ENCODE measurements at regions not wholly inside any gene's neighbourhood (a gene's known extent, or its start where the extent isn't known, plus 50 kb on each side); places are given as distances from the start of the nearest gene placed in this dataset.
"Not testable (repeated sequence)": the region's sequence is repeated elsewhere in the genome, so short reads cannot be mapped to it uniquely, and the experiment has no call there.

DNA sequence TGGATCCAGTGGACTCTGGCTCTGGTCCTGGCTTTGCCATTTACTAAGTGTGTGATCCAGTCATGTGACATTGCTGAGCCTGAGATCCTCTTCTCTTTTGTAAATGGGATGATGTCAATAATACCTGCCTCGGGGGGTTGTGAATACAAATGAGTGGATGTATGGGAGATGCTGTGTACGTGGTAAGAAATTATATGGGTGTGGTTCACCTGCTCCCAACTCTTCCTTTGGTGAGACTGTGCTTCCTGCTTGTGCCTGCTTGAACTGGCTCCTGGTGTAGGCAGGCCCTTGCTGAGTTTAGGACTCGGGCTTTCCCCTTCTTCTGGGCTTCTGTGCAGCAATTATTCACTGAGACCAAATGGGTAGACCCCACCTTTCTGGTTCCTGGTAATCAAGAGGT is 189.5 kb upstream of the FRMD6 start:
- intact Hi-C loops (cut with micrococcal nuclease), result no loop called here
- ATAC-seq (no peak), DNase-seq (no peak)

DNA sequence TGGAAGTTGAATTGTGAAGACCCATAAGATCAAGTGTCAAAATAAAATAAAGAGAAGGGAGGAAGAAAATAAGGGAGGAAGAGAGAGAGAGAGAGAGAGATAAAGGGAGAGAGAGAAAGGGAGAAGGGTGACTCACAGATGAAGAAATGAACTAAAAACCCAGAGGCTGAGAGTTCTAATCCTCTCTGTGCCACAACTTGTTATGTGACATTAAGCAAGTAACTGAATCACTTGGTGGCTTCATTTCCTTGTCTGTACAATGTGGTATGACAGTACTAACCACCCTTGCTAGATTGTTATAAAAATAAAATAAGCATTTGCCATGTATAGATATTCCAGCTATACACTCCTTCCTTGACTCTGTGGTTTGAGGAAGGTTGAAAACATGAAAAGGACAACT is 189.0 kb upstream of the FRMD6 start:
- ATAC-seq (no peak), DNase-seq (no peak)
- intact Hi-C loops (cut with micrococcal nuclease), result no loop called here

DNA sequence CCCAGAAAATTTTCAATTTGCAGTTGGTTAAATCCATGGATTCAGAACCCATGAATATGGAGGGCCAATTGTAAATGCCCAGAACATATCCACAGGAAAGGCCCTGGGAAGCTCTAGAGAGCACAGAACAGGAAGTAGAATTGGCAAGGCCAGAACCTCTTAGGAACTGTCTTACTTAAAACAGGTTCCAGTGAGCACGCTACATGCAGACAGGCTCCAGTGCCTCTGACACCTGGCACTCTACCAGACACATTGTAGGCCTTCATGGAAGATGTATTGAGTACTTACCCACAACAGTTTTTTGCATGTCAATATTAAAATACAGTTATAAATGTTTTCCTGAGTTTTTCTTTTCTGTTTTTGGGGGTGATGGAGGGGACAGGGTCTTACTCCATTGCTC is 188.2 kb upstream of the FRMD6 start:
- intact Hi-C loops (cut with micrococcal nuclease), result no loop called here
- ATAC-seq (no peak), DNase-seq (no peak)

DNA sequence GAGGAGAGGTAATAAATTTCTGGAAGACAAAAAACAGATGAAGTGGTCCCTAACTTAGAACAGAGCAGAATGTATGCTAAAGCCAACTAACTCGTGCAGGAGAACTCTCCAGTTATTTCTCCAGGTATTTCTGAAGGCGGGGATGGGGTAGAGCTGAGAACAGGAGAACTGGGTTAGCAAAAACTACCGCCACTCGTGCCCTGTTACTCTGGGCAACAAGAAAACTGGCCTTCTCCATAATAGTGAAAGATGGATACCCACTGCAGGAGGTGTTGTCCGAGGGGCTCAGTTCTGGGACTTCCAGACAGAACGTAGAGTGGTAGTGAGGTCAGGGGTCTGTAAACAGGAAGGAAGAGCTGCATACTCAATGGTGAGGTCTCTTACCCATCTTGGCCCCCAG is 187.3 kb upstream of the FRMD6 start:
- ATAC-seq (no peak), DNase-seq (no peak)
- intact Hi-C loops (cut with micrococcal nuclease), result no loop called here

DNA sequence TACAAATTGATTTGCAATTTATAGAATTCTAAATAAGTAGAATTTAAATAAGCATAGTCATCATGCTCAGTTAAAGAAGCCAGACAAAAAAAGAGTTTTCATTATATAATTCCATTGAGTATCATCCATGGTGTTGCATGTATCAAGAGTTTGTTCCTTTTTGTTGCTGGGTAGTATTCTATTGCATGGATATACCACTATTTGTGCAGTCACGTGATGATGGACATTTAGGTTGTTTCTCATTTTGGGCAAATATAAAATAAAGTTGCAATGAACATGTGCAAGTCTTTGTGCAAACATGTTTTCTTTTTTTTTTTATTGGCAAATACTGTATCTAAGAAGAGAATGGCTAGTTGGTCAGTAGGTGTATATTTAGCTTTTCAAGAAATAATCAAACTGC is 186.2 kb upstream of the FRMD6 start:
- intact Hi-C loops (cut with micrococcal nuclease), result no loop called here
- ATAC-seq, result no peak
- no peak for DNase-seq

DNA sequence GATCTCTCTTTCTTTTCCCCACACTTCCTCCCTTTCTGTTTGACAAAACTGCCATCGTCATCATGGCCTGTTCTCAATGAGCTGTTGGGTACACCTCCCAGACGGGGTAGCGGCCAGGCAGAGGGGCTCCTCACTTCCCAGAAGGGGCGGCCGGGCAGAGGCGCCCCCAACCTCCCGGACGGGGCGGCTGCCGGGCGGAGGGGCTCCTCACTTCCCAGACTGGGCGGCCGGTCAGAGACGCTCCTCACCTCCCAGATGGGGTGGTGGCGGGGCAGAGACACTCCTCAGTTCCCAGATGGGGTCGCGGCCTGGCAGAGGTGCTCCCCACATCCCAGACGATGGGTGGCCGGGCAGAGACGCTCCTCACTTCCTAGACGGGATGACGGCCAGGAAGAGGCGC is 184.3 kb upstream of the FRMD6 start:
- ATAC-seq; DNase-seq; intact Hi-C loops (cut with micrococcal nuclease): not testable (repeated sequence)

DNA sequence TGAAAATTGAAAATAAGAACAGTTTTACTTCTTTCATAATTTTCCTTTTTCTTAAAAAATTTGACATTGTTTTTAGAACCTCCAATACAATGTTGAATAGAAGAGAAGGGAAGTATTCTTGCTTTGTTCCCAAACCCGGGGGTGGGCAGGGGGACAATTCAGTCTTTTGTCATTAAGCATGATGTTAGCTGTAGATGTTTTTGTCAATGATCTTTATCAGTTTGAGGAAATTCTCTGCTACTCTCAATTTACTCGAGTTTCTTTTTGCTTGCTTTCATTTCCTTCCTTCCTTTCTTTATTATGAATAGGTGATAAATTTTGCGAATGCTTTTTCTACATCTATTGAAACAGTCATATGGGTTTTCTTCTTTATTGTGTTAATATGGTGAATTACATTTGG is 183.2 kb upstream of the FRMD6 start:
- intact Hi-C loops (cut with micrococcal nuclease), result no loop called here
- no peak for DNase-seq
- no peak for ATAC-seq

DNA sequence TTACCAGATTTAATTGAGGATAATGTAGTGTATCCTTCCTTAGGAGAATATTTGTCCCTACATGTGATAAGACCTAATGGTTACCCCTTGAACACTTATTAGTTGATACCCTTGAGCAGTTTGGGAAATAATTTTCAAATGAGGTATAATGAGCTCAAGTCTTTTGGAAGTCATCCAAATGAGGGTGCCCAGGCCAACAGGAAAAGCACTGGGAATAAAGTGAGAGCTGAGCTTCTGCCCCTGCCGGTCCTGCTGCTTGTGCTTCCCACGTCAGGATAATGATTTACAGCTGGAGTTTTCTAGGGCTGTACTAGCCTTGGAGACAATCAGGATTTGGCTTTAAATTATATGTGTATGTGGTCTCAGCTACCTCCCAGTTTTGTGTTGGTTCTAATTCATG is 178.8 kb upstream of the FRMD6 start:
- ATAC-seq (peak; percentile 24), DNase-seq (no peak)
- intact Hi-C loops (cut with micrococcal nuclease), result no loop called here

DNA sequence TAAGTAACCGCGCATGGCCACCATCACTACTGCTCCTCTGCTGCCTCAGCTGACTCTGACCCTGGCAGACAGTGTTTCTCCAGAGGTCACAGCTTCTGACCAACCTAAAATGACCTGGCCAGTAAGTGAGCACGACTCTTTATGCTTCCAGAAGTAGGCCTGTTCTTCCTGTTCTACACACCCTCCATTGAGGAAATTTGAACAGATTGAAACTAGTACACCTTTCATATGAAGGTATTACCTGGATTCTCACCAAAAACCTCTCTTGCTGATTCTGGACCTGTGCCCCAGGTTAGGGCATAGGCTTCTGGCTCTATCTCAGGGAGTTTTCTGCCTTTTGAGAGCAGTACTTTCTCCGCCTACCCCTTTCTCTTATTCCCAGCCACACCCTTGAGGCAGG is 178.4 kb upstream of the FRMD6 start:
- no peak for DNase-seq
- intact Hi-C loops (cut with micrococcal nuclease), result no loop called here
- ATAC-seq, result no peak

DNA sequence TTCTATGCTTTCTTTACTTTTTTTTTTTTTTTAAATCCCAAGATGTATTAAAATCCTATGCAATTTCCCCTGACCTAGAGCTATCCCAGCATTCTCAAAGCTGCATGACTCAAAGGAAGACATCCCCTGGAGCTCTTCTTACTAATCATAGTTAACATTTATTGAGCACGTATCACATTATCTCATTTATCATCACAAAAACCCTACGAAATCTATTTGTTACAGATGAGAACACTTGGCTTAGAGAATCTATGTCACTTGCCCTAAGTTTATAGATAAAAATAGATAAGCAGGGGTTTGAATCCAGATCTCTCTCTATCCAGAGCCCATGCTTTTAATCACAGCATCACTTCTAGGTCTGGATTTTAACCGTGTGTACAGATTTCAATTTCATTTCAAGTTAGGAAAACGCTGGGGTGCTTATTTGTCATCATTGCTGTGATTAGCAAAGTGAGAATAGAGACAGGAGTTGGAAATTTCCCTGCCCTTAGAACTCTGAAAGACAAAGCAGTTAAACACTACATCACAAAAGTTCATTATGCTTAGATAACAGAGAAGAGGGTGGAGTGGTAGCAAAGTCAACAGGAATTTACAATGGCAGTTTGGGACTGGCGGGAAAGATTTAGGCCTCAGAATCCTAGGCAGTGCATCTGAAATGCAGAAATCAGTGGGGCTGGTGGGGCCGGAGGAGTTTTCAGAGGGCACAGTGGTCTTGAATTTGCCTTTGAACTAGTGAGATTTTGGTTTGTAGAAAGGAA is 177.7 kb upstream of the FRMD6 start:
- intact Hi-C loops (cut with micrococcal nuclease), result no loop called here
- ATAC-seq (no peak), DNase-seq (no peak)

DNA sequence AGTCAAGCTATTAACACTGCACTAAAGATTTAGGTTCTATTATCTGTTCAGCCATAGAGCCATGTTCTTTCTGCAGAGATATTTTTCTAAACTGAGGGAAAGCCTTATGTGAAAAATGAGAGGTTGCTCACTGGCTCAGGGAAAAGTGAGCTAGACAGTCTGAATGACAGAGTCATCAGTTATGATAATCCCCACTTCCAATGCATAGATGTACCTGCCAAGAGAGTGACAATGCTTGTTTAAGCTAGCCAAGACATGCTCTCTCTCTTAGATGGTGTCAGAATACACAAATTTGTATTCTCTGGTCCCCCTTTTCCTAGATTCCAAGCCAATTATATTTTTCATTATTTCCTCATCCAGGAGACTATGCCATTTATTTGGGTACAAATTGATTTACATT is 176.9 kb upstream of the FRMD6 start:
- intact Hi-C loops (cut with micrococcal nuclease), result no loop called here
- ATAC-seq, result no peak
- DNase-seq, result no peak

DNA sequence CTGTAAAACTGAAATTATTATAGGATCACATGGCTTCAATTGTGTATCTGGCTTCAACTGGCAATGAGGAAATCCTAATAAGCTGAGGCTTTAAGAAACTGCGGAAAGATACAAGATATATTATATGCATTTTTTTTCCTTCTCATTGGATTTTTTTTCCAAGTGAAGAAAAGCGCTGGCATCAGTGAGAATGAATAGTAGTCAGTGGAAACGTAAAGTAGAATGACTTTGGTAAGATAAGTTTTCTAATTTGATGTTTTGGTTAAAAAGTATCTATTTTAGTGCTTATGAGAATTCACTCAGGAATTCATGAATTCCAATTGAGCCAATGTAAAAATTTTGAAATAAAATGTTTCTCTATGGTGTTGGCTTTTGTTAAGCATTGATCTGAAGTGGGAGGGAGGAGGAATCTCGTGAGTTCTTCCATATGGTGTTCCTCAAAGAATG is 173.5 kb upstream of the FRMD6 start:
- no peak for ATAC-seq

DNA sequence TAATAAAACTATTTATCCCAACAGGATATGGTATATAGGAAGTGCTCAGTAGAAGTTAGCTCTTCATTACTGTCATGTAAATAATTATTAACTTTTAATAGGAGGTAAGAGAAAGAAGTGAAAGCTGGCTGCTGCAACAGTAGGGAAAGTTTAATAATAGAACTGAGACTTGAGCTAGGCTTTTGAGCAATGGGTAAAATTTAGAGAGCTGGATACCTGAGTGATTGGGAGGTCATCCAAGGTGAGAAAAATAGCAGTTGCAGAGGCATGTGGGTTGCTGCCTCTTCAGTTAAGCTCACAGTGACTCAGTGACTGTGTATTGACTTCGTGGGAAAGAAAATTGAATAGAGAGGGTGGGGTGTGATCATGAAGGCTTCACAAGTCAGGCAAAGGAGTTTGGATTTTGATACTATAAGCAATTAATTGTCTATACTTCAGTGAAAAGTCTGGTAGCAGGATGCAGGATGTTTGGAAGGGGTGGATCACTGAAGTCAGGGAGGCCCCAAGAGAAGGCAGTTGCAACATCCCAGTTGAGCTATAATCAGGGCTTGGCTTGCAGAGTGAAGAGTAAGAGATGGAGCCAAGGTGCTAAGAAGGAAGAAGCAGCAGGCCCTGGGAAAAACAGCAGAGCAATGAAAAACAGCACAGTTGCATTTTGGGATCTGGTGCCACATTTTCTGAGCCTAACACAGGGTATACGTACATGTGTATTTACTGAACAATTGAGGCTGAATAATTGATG is 172.0 kb upstream of the FRMD6 start:
- ATAC-seq (peak; percentile 95), DNase-seq (no peak)
- intact Hi-C loops (cut with micrococcal nuclease), result no loop called here

More for the DNA sequence above, 173.5 kb upstream of the FRMD6 start:
- intact Hi-C loops (cut with micrococcal nuclease), result no loop called here
- no peak for DNase-seq

DNA sequence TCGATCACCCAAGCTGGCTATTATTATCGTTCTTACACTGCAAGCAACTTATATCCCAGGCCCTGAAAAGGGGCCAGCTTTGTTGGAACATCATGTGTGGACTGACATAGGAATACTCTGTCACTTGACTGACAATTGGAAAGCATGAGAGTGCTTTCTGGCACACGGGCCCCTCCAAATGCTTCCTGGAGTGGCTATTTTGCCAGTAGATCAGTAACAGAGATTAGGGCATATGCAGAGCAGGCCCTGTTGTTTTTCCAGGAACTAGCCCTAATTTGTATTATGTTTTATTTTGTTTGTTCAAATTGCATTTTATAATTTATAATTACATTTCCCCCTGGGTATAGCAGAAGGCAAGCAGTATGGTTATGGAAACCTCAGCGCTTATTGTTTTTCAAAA is 170.1 kb upstream of the FRMD6 start:
- intact Hi-C loops (cut with micrococcal nuclease), result no loop called here
- no peak for ATAC-seq
- no peak for DNase-seq

DNA sequence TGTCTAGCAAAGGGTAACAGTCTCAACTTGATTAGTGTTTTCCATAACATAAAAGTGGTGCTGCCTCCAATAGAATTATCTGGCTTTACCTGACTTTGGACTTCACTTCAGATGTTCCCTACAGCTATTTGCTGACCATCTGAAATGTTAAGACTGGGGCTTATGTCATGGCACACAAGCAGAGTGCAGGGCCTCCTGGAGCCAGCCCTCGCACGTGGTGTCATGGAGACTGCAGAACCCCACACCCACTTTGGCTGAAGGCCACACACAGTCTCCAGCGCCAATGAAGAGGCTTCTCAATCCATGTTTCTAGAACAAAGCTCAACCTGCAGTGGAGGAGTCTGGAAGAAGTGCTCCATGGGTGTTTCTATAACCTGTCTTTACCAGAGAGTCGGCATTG is 169.6 kb upstream of the FRMD6 start:
- intact Hi-C loops (cut with micrococcal nuclease), result no loop called here
- DNase-seq (no peak), ATAC-seq (no peak)

DNA sequence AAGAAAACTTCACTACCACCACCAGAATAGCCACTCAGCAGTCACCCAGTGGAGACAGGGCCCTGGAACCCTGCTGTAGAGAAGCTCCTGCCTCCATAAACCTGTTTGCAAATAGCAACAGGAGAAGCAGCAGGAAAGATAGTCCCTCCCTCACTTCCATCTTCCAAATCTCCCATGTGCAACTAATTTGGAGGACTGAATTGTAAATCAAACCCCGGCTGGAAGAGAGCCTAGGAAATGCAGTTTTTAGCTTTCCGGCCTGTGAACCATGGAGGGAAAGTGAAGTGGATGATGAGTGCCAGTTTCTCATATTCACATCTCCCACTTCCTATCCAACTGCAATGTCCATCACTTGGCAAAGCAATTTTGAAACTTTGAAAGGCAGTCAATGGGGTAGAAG is 167.2 kb upstream of the FRMD6 start:
- intact Hi-C loops (cut with micrococcal nuclease), result no loop called here
- no peak for ATAC-seq
- DNase-seq, result no peak

DNA sequence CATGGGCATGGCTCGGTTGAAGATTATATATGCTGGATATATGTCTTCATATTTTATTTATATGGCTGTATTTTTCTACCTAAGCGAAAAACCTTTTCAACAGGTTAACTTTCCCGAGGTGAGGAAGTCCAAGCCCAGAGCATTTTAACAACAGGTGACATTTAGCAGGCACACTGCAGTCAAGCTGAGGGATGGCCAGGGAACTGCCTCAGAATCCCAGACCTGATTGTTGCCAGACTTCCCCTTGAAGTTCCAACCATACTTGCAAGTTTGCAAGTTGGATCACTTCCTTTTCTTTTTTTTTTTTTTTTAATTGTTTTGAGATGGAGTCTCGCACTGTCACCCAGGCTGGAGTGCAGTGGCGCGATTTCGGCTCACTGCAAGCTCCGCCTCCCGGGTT is 166.0 kb upstream of the FRMD6 start:
- intact Hi-C loops (cut with micrococcal nuclease), result no loop called here
- DNase-seq (no peak), ATAC-seq (no peak)

DNA sequence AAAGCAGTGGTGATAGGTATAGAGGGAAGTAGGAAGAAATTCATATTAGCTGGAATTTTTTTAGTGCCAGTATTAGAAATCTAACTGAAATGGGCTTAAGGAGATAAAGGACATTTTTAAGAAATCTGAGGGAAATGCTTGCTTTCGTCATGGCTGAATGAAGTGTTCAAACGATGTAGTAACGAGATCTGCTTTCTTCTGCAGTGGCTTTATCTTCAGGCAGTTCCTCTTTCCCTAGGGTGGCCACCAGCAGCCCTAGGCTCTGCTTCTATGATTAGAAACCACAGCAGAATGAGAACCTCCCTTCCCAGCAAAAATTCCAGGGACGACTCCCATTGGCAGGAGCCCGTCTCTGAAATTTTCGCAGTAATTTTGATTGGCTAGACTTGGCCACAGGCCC is 163.9 kb upstream of the FRMD6 start:
- no peak for ATAC-seq
- intact Hi-C loops (cut with micrococcal nuclease), result no loop called here
- DNase-seq, result no peak

DNA sequence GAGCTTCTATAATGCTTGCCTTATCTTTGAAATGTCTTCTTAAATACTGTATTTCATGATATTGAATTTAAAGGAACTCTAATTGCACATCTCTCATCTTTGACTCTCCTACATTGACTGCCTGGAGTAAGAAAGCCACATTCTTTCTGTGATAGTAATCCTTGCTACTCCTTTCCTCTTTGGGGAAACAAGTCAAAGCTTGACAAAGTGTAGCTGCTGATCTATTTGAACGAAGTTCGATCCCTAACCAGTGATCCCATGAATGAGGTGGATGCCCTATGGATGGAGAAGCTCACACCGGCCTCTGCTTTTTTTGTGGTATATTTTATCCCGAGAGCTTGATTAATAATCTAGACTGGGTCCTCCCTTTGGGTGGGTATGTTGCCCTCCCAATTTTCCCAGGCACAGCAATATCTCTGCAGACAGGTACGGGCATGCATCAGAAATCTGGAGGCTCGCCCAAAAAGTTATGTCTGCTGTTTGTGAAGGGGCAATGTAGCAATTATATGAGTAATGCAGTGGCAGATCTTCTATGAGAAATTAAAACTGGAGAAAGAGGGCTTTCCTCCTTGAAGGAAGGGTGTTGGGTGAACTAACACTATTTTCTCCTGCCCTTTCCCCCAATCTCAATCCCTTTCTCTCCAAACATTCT is 163.0 kb upstream of the FRMD6 start:
- no peak for ATAC-seq
- intact Hi-C loops (cut with micrococcal nuclease), result no loop called here
- no peak for DNase-seq

DNA sequence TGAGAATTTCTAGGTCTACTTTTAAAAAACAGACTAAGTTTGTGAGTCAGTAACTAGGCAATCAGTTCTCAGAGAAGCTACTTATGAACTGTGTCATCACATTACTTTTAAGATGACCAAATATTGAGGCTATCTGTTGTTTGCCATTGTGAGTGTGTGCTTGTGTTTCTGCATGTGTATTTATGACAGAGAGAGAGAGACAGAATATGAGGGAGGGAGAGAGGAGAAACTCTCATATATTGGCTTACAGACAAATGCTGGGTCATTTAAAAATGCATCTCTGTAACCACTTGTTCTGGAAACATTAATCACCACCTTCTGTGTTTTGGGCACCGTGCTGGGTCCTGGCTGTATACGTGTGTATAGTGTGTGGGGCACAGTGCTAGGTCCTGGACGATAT is 161.5 kb upstream of the FRMD6 start:
- DNase-seq (no peak), ATAC-seq (no peak)
- intact Hi-C loops (cut with micrococcal nuclease), result no loop called here

Measured in left ventricle myocardium superior (tissue), 1 donor.